B cell (primary cell): ENCODE measurements at regions not wholly inside any gene's neighbourhood (a gene's known extent, or its start where the extent isn't known, plus 50 kb on each side); places are given as distances from the start of the nearest gene placed in this dataset.
"Not testable (repeated sequence)": the region's sequence is repeated elsewhere in the genome, so short reads cannot be mapped to it uniquely, and the experiment has no call there.

Source experiments
- ATAC-seq: fragments of 200-7000 bp; cut with Tn5 transposase; one replicate; pipeline ENCODE4 v1.10.0; 2021; ENCODE audit warnings: low read depth, mild to moderate bottlenecking, moderate number of reproducible peaks, moderate library complexity
- CTCF ChIA-PET: fragments of 350-600 bp; sonication (Branson Sonifier 250); formaldehyde crosslinking; loops from one replicate; lab custom pipeline; 2021; ENCODE audit warnings: antibody characterized with exemption, inconsistent platforms; lab: Charles Lee
- POLR2A ChIA-PET: fragments of 350-600 bp; sonication (Branson Sonifier 250); formaldehyde crosslinking; loops from one replicate; lab custom pipeline; 2021; ENCODE audit warnings: antibody characterized with exemption; lab: Charles Lee
- DNase-seq: peaks from one replicate; pipeline ENCODE4 v3.0.0; 2013
- H2AFZ ChIP-seq: 2 replicates; pipeline ENCODE4 v1.6.1; 2012; ENCODE audit warnings: mild to moderate bottlenecking, low read depth, low read length; ENCODE audit not compliant: insufficient read depth, poor library complexity, severe bottlenecking
- H3K27ac ChIP-seq, 2 donors: 1 replicate in 1 of 2; 2 replicates in 1 of 2; pipeline ENCODE4 v1.5.1; 2012 to 2013; ENCODE audit warnings: low read length in 2 of 2, mild to moderate bottlenecking in 2 of 2, moderate library complexity in 1 of 2
- H3K27me3 ChIP-seq, 4 experiments: fragments of 200-600 bp in 1 of 4; sonication (generic) in 1 of 4; replicated peaks in 1 of 4; 1 replicate in 2 of 4; 2 replicates in 2 of 4; pipeline versions ENCODE4 v1.6.1 to v1.7.0; 2013 to 2016; ENCODE audit warnings: low read length in 3 of 4, mild to moderate bottlenecking in 2 of 4, mixed read lengths in 1 of 4, moderate library complexity in 1 of 4; ENCODE audit not compliant: insufficient read depth in 4 of 4, control insufficient read depth in 3 of 4; ENCODE audit errors: control extremely low read depth in 1 of 4
- H3K36me3 ChIP-seq, 2 experiments: replicated peaks in 1 of 2; 1 replicate in 1 of 2; 2 replicates in 1 of 2; pipeline versions ENCODE4 v1.6.1 to v1.7.1; 2013; ENCODE audit warnings: low read length in 1 of 2; ENCODE audit not compliant: insufficient read depth in 2 of 2, control insufficient read depth in 1 of 2; ENCODE audit errors: control extremely low read depth in 1 of 2, extremely low read depth in 1 of 2
- H3K4me1 ChIP-seq, 2 donors: fragments of 200-600 bp in 1 of 2; sonication (generic) in 1 of 2; 1 replicate in 1 of 2; 2 replicates in 1 of 2; pipeline versions ENCODE4 v1.5.1 to v1.6.1; 2013 to 2017; ENCODE audit warnings: low read length in 2 of 2; ENCODE audit not compliant: control insufficient read depth in 2 of 2, insufficient read depth in 2 of 2
- H3K4me2 ChIP-seq: replicated peaks from 2 replicates; pipeline ENCODE3; 2012; ENCODE audit warnings: mild to moderate bottlenecking, low read depth, low read length; ENCODE audit not compliant: poor library complexity, severe bottlenecking
- H3K4me3 ChIP-seq, 5 experiments: fragments of 200-600 bp in 1 of 5; sonication (generic) in 1 of 5; 1 replicate in 3 of 5; 2 replicates in 2 of 5; pipeline versions ENCODE4 v1.5.1 to v1.7.0; 2011 to 2016; ENCODE audit warnings: low read length in 4 of 5, mild to moderate bottlenecking in 4 of 5, low read depth in 2 of 5, control low read depth in 1 of 5, moderate library complexity in 1 of 5; ENCODE audit not compliant: insufficient read depth in 1 of 5; ENCODE audit errors: control extremely low read depth in 1 of 5, extremely low read depth in 1 of 5
- H3K79me2 ChIP-seq: fragments of 200-600 bp; sonication (generic); one replicate; pipeline ENCODE4 v1.6.0; 2016; ENCODE audit warnings: low read length; ENCODE audit not compliant: control insufficient read depth, insufficient read depth
- H3K9ac ChIP-seq: fragments of 200-600 bp; sonication (generic); 2 replicates; pipeline ENCODE4 v1.6.1; 2017; ENCODE audit warnings: mild to moderate bottlenecking, low read length, moderate library complexity
- H3K9me3 ChIP-seq, 3 donors: one replicate each; pipeline versions ENCODE4 v1.6.1 to v1.7.1; 2013; ENCODE audit warnings: low read length in 2 of 3; ENCODE audit not compliant: control insufficient read depth in 2 of 3, insufficient read depth in 1 of 3; ENCODE audit errors: control extremely low read depth in 1 of 3
- H4K20me1 ChIP-seq: 2 replicates; pipeline ENCODE4 v1.6.0; 2012; ENCODE audit warnings: mild to moderate bottlenecking, low read length; ENCODE audit not compliant: insufficient read depth, control insufficient read depth, poor library complexity, severe bottlenecking
- H3K27ac Mint-ChIP-seq: one replicate; pipeline ENCODE4 v1.8.0; 2021; ENCODE audit warnings: mixed read lengths
- H3K27me3 Mint-ChIP-seq: one replicate; pipeline ENCODE4 v1.8.0; 2021; ENCODE audit warnings: mixed read lengths
- H3K4me1 Mint-ChIP-seq: one replicate; pipeline ENCODE4 v1.8.0; 2021; ENCODE audit warnings: mixed read lengths
- H3K4me3 Mint-ChIP-seq: one replicate; pipeline ENCODE4 v1.8.0; 2021; ENCODE audit warnings: mixed read lengths
- H3K9me3 Mint-ChIP-seq: one replicate; pipeline ENCODE4 v1.8.0; 2022; ENCODE audit warnings: mixed read lengths; ENCODE audit not compliant: insufficient read depth
- EZH2 ChIP-seq: IDR thresholded peaks from 2 replicates; pipeline ENCODE4 v1.6.1; 2012; ENCODE audit warnings: borderline replicate concordance, low read depth, mild to moderate bottlenecking, moderate library complexity, low read length; ENCODE audit not compliant: insufficient read depth, poor library complexity, severe bottlenecking
- WGBS: methylation state at CpG from one replicate; pipeline ENCODE4 v1.1.5; 2013; ENCODE audit warnings: missing lambda C conversion rate; ENCODE audit not compliant: insufficient coverage; 5-methylcytosine and 5-hydroxymethylcytosine counted together
- intact Hi-C: fragments of 100-400 bp; cut with micrococcal nuclease; formaldehyde crosslinking; loops from one replicate; pipeline ENCODE4 v1.10.0; 2022
- TF ChIP-seq, protein P1 (sequence below): fragments of 200-600 bp; IDR thresholded peaks from one replicate; pipeline ENCODE4 v1.8.0; 2022; ENCODE audit warnings: antibody characterized with exemption, mild to moderate bottlenecking

DNA sequence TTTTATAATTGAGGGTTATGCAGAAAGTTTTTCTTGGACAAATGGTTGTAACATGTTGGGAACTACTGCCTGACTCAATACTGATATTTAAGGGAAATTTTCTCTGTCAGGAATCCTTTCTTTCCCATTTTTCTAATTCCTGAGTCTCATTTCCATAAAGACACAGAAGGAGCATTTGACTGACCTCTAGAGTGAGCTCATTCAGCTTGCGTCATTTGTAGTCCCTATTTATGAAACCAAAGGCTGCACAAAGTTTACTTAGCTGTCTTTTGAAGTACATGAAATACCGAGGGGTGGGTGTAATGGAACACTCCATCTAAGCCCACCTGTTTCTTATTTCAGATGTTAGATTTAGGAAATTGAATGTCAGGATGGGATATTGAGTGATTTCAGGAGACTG is 359.5 kb upstream of the C11orf87 start:
- WGBS: no CpG with 5 or more reads among the region's 2 CpGs
- no peak overlapping the region for H3K4me3 ChIP-seq
- no peaks in the 10 kb centered on the region for H3K4me1 ChIP-seq
- TF ChIP-seq EZH2: no peak
- TF ChIP-seq, protein P1, sequence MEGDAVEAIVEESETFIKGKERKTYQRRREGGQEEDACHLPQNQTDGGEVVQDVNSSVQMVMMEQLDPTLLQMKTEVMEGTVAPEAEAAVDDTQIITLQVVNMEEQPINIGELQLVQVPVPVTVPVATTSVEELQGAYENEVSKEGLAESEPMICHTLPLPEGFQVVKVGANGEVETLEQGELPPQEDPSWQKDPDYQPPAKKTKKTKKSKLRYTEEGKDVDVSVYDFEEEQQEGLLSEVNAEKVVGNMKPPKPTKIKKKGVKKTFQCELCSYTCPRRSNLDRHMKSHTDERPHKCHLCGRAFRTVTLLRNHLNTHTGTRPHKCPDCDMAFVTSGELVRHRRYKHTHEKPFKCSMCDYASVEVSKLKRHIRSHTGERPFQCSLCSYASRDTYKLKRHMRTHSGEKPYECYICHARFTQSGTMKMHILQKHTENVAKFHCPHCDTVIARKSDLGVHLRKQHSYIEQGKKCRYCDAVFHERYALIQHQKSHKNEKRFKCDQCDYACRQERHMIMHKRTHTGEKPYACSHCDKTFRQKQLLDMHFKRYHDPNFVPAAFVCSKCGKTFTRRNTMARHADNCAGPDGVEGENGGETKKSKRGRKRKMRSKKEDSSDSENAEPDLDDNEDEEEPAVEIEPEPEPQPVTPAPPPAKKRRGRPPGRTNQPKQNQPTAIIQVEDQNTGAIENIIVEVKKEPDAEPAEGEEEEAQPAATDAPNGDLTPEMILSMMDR: no peak
- intact Hi-C loops: no loop called here
- no peak overlapping the region for H3K27ac Mint-ChIP-seq
- no peak overlapping the region for H2AFZ ChIP-seq
- no peak for ATAC-seq
- no peaks in the 10 kb centered on the region for H3K4me1 Mint-ChIP-seq
- H4K20me1 ChIP-seq: no peaks in the 10 kb centered on the region
- H3K4me3 Mint-ChIP-seq: no peak overlapping the region
- H3K27me3 ChIP-seq: no peaks in the 10 kb centered on the region
- no peaks in the 10 kb centered on the region for H3K9me3 ChIP-seq
- POLR2A ChIA-PET: no interaction called here
- H3K4me2 ChIP-seq: no peak overlapping the region
- no peak overlapping the region for H3K9ac ChIP-seq
- no peak for DNase-seq
- CTCF ChIA-PET: no interaction called here
- no peak overlapping the region for H3K27ac ChIP-seq
- peaks cover 6% of the 10 kb centered on the region for H3K27me3 Mint-ChIP-seq
- no peaks in the 10 kb centered on the region for H3K9me3 Mint-ChIP-seq
- no peaks in the 10 kb centered on the region for H3K36me3 ChIP-seq
- no peaks in the 10 kb centered on the region for H3K79me2 ChIP-seq

DNA sequence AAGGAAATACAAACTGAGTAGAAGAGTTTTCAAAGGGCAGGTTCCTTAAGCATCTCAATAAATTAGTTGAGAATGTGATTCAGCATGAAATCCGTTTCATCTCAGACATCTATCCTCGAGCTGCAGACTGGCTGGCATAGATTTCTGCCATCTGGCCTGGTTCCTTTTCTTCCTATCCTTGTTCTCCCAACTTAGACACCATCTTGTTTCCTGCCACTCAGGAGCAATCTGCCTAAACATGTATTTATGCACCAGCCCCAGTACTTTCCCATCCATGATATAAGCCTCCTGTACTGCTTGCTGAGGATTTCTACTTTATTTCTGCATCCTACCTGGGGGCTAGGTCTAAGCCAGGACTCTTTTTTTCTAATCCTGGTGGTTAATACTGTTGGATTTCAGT is 359.1 kb upstream of the C11orf87 start:
- no peak overlapping the region for H2AFZ ChIP-seq
- Mint-ChIP-seq H3K27ac (no peak overlapping the region), H3K9me3 (no peaks in the 10 kb centered on the region), H3K4me3 (no peak overlapping the region), H3K4me1 (no peaks in the 10 kb centered on the region), H3K27me3 (peaks cover 6% of the 10 kb centered on the region)
- 57% methylated on average over 2 of the region's 2 CpGs for WGBS
- POLR2A ChIA-PET: no interaction called here
- no peak overlapping the region for H3K27ac ChIP-seq
- no peak for DNase-seq
- H3K9me3 ChIP-seq: no peaks in the 10 kb centered on the region
- TF ChIP-seq, protein P1: no peak
- no peak for TF ChIP-seq EZH2
- CTCF ChIA-PET: no interaction called here
- H3K79me2 ChIP-seq: no peaks in the 10 kb centered on the region
- intact Hi-C loops: no loop called here
- H3K4me2 ChIP-seq: no peak overlapping the region
- no peaks in the 10 kb centered on the region for H3K4me1 ChIP-seq
- H3K27me3 ChIP-seq: no peaks in the 10 kb centered on the region
- no peaks in the 10 kb centered on the region for H4K20me1 ChIP-seq
- no peak for ATAC-seq
- H3K9ac ChIP-seq: no peak overlapping the region
- H3K4me3 ChIP-seq: no peak overlapping the region
- no peaks in the 10 kb centered on the region for H3K36me3 ChIP-seq

GRCh38 chr11:109064618-109065311 is 357.2 kb upstream of the C11orf87 start:
- CTCF ChIA-PET, ATAC-seq, H3K4me3 Mint-ChIP-seq: not testable (repeated sequence)

More at GRCh38 chr11:109064618-109065311, 357.2 kb upstream of the C11orf87 start:
- H3K4me1 Mint-ChIP-seq, H3K4me3 ChIP-seq, H3K27ac ChIP-seq, H3K4me1 ChIP-seq, H3K27me3 ChIP-seq, POLR2A ChIA-PET, H4K20me1 ChIP-seq, H3K79me2 ChIP-seq, intact Hi-C loops, H3K4me2 ChIP-seq, DNase-seq, H3K9me3 Mint-ChIP-seq, H2AFZ ChIP-seq, H3K9me3 ChIP-seq, H3K27me3 Mint-ChIP-seq, H3K9ac ChIP-seq, H3K36me3 ChIP-seq, H3K27ac Mint-ChIP-seq: not testable (repeated sequence)
- 89% methylated on average over 3 of the region's 5 CpGs for WGBS
